Panc1 (cell line): ENCODE measurements at regions not wholly inside any gene's neighbourhood (a gene's known extent, or its start where the extent isn't known, plus 50 kb on each side); places are given as distances from the start of the nearest gene placed in this dataset.

Experiments used
- ATAC-seq: fragments of 200-7000 bp; cut with Tn5 transposase; 2 replicates; pipeline ENCODE4 v1.9.1; 2020; ENCODE audit warnings: mild to moderate bottlenecking, moderate library complexity
- BruUV-seq: library from RNA; stranded (reverse); fragments of 400-500 nt; replicated peaks from 2 replicates; lab custom pipeline; 2021; lab: Mats Ljungman, UMichigan
- CTCF ChIA-PET: fragments of 300-600 bp; sonication (Branson Sonifier 250); formaldehyde crosslinking; loops from one replicate; lab custom pipeline; 2022; ENCODE audit warnings: antibody characterized with exemption; lab: Charles Lee
- POLR2A ChIA-PET: fragments of 300-600 bp; sonication (Branson Sonifier 250); formaldehyde crosslinking; loops from one replicate; lab custom pipeline; 2022; ENCODE audit warnings: antibody characterized with exemption; lab: Charles Lee
- DNase-seq: peaks from one replicate; pipeline ENCODE4 v3.0.0-alpha.2; 2010; ENCODE audit warnings: low read depth, low spot score
- H3K27ac ChIP-seq: 2 replicates; pipeline ENCODE4 v1.5.1; 2011; ENCODE audit warnings: mild to moderate bottlenecking, low read length, inconsistent platforms
- H3K27me3 ChIP-seq: fragments of 200-500 bp; sonication (Bioruptor generic); 2 replicates; pipeline ENCODE4 v1.6.0; 2014; ENCODE audit warnings: low read length, inconsistent platforms; ENCODE audit not compliant: control insufficient read depth, insufficient read depth
- H3K36me3 ChIP-seq: fragments of 200-500 bp; sonication (Bioruptor generic); 2 replicates; pipeline ENCODE4 v1.5.1; 2014; ENCODE audit warnings: inconsistent platforms, mild to moderate bottlenecking, low read length, moderate library complexity; ENCODE audit not compliant: control insufficient read depth, insufficient read depth
- H3K4me1 ChIP-seq: 2 replicates; pipeline ENCODE4 v1.5.1; 2011; ENCODE audit warnings: inconsistent platforms, mild to moderate bottlenecking, low read length, moderate library complexity; ENCODE audit not compliant: control insufficient read depth, insufficient read depth
- H3K4me3 ChIP-seq, 2 experiments: 2 replicates each; pipeline ENCODE4 v1.5.1; 2011 to 2012; ENCODE audit warnings: low read depth in 2 of 2, low read length in 2 of 2, mild to moderate bottlenecking in 2 of 2, inconsistent platforms in 1 of 2, moderate library complexity in 1 of 2
- H3K9me3 ChIP-seq: fragments of 200-500 bp; sonication (Bioruptor generic); 2 replicates; pipeline ENCODE4 v1.5.1; 2014; ENCODE audit warnings: low read depth, mild to moderate bottlenecking, inconsistent platforms, low read length, moderate library complexity; ENCODE audit not compliant: control insufficient read depth, insufficient read depth
- CTCF ChIP-seq: fragments of 450-650 bp; IDR thresholded peaks from 2 replicates; pipeline ENCODE4 v1.5.1; 2017; ENCODE audit warnings: mild to moderate bottlenecking
- POLR2AphosphoS5 ChIP-seq: IDR thresholded peaks from 2 replicates; pipeline ENCODE4 v1.6.1; 2012; ENCODE audit warnings: mild to moderate bottlenecking, low read depth, low read length, moderate library complexity
- REST ChIP-seq, 2 experiments: IDR thresholded peaks; 2 replicates each; pipeline ENCODE4 v1.6.1; 2011 to 2012; ENCODE audit warnings: low read depth in 2 of 2, control low read depth in 1 of 2, low read length in 1 of 2, mild to moderate bottlenecking in 1 of 2, moderate library complexity in 1 of 2; ENCODE audit not compliant: insufficient read depth in 1 of 2
- SIN3A ChIP-seq: IDR thresholded peaks from 2 replicates; pipeline ENCODE4 v1.6.1; 2012; ENCODE audit warnings: low read depth, mild to moderate bottlenecking, low read length, moderate library complexity, borderline replicate concordance; ENCODE audit not compliant: insufficient read depth
- TCF7L2 ChIP-seq: IDR thresholded peaks from 2 replicates; pipeline ENCODE4 v1.6.1; 2011; ENCODE audit warnings: mild to moderate bottlenecking, low read depth, low read length, inconsistent platforms
- in situ Hi-C: cut with HindIII; loops from 2 replicates; pipeline ENCODE4 v1.10.0; 2016; ENCODE audit warnings: low sequenced_read_pairs, low pct_unique_long_range_greater_than_20kb
- intact Hi-C: fragments of 100-400 bp; cut with micrococcal nuclease; formaldehyde crosslinking; loops from one replicate; pipeline ENCODE4 v1.10.0; 2022; ENCODE audit not compliant: unreplicated experiment

- intact Hi-C loops (no loop called here), in situ Hi-C loops (no loop called here)
- TF ChIP-seq SIN3A (no peak), REST (IDR thresholded peaks at IDR 0.05; ENCODE audit: insufficient read depth in 1 of 2, low read depth in 2 of 2, low read length in 1 of 2) (no peak), TCF7L2 (no peak), POLR2AphosphoS5 (no peak)
- Histone ChIP-seq H3K27me3 (peaks cover 3% of the 10 kb centered on the region; the same call in 1 of the 2 replicates), H3K27ac (no peak overlapping the region), H3K4me3 (no peak overlapping the region), H3K4me1 (no peaks in the 10 kb centered on the region), H3K36me3 (no peaks in the 10 kb centered on the region), H3K9me3 (no peaks in the 10 kb centered on the region)
- ChIA-PET POLR2A (interaction anchor here (0.7 kb wide), 1 partner anchor 636 kb away, joined by 3 read pairs; no protein-coding TSS in a partner anchor), CTCF (no interaction called here)
- DNase-seq (no peak), ATAC-seq (no peak)
- BruUV-seq, result no TSS peak
Measured at GRCh38 chr17:33500151-33500550, 207.1 kb upstream of the ASIC2 start.

- H3K36me3 ChIP-seq, result no peaks in the 10 kb centered on the region
- ChIA-PET POLR2A (no interaction called here), CTCF (no interaction called here)
- intact Hi-C loops (no loop called here), in situ Hi-C loops (no loop called here)
- no peaks in the 10 kb centered on the region for H3K9me3 ChIP-seq
- TF ChIP-seq CTCF, result peak; percentile 28
- TF ChIP-seq SIN3A, result no peak
- H3K27me3 ChIP-seq, result peaks cover 3% of the 10 kb centered on the region; the same call in 1 of the 2 replicates
- no peaks in the 10 kb centered on the region for H3K4me1 ChIP-seq
- no peak overlapping the region for H3K4me3 ChIP-seq
- BruUV-seq, result no TSS peak
- ATAC-seq (no peak), DNase-seq (no peak)
- H3K27ac ChIP-seq, result no peak overlapping the region
Measured at GRCh38 chr17:33501185-33501584, 208.1 kb upstream of the ASIC2 start.

- peaks cover 3% of the 10 kb centered on the region; the same call in 1 of the 2 replicates for H3K27me3 ChIP-seq
- no peak overlapping the region for H3K4me3 ChIP-seq
- no peaks in the 10 kb centered on the region for H3K4me1 ChIP-seq
- no peak for DNase-seq
- no peaks in the 10 kb centered on the region for H3K36me3 ChIP-seq
- intact Hi-C loops, result no loop called here
- no TSS peak for BruUV-seq
- TF ChIP-seq POLR2AphosphoS5 (no peak), REST (IDR thresholded peaks at IDR 0.05; ENCODE audit: insufficient read depth in 1 of 2, low read depth in 2 of 2, low read length in 1 of 2) (no peak), TCF7L2 (no peak), SIN3A (no peak), CTCF (no peak)
- in situ Hi-C loops, result no loop called here
- POLR2A ChIA-PET, result no interaction called here
- CTCF ChIA-PET, result no interaction called here
- ATAC-seq, result no peak
- no peaks in the 10 kb centered on the region for H3K9me3 ChIP-seq
- no peak overlapping the region for H3K27ac ChIP-seq
Measured at GRCh38 chr17:33504571-33504970, 211.5 kb upstream of the ASIC2 start.
